ENCODE measurements at regions not wholly inside any gene's neighbourhood (a gene's known extent, or its start where the extent isn't known, plus 50 kb on each side); places are given as distances from the start of the nearest gene placed in this dataset.

GRCh38 chr12:126591533-126591932, 1526.3 kb downstream of the AACS start:
- no peak overlapping the region for H3K27ac Mint-ChIP-seq
- Histone ChIP-seq H3K4me1 (ENCODE audit: control insufficient read depth, insufficient read depth, low read length, poor library complexity, severe bottlenecking) (no peaks in the 10 kb centered on the region), H3K36me3 (ENCODE audit: control insufficient read depth, insufficient read depth, low read length) (no peaks in the 10 kb centered on the region), H3K4me3 (ENCODE audit: low read depth, low read length) (no peak overlapping the region), H3K9me3 (ENCODE audit: control insufficient read depth in 2 of 2, low read length in 2 of 2) (no peaks in the 10 kb centered on the region), H3K27ac (ENCODE audit: insufficient read depth, low read length, poor library complexity, severe bottlenecking) (no peak overlapping the region), H3K27me3 (ENCODE audit: control insufficient read depth, insufficient read depth, low read length) (no peaks in the 10 kb centered on the region)
- H3K4me1 Mint-ChIP-seq = peaks cover 0 to 10% (median 6%) of the 10 kb centered on the region in 4 donors
- peaks cover 0 to 8% (median 3%) of the 10 kb centered on the region in 7 donors for H3K9me3 Mint-ChIP-seq
- H3K4me3 Mint-ChIP-seq = no peak overlapping the region
- H3K27me3 Mint-ChIP-seq = no peaks in the 10 kb centered on the region
- no peaks in the 10 kb centered on the region for H3K36me3 Mint-ChIP-seq
- DNase-seq (no peak), ATAC-seq (ENCODE audit: low read depth in 2 of 2) (no peak)

DNA sequence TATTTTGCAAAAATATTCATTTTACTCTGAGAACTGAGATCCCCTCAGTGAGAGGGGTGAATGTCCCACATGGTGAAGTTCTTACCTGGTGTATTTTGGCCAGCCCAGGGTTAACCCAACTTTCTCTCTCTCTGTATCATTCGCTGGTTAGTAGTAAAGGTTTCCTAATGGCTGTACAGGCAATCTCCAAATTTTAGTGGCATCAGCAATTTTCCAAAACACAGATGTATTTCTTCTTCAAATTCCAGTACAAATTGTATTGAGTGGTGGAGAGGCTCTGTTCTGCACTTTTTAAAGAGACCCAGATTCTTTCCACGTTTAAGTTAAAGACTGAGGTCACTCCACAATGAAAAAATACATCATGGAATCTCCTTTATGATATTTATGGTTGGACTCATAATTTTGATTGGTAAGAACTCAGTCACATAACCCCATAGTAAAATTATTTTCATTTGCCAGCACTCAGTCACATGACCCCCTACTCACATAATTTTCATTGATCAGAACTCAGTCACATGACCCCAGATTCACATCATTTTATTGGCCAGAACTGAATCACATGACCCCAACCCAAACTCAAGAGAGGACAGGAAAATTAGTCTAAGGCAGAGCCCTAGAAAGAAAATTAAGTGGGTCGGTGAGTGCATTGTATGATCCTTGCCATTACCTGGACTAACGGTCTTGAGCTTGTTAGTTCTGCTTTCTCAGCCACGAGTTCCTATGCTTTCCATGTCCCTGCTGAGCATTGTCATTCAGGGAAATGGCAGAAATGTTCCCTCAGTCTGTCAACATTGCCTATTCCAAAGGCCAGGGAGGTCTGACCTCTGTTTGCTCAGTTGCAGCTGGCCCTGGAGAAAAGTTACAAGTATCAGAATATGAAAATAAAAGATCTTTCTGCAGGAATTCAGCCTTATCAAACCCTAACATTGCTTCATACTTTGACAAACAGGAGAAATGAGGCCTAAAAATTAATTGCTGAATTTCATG, 1536.2 kb downstream of the AACS start:
- Mint-ChIP-seq H3K27ac (no peak overlapping the region), H3K9me3 (peaks cover 0 to 5% (median 2%) of the 10 kb centered on the region in 7 donors), H3K4me3 (no peak overlapping the region), H3K27me3 (no peaks in the 10 kb centered on the region), H3K36me3 (no peaks in the 10 kb centered on the region), H3K4me1 (no peaks in the 10 kb centered on the region)
- Histone ChIP-seq H3K4me1 (ENCODE audit: control insufficient read depth, insufficient read depth, low read length, poor library complexity, severe bottlenecking) (no peaks in the 10 kb centered on the region), H3K9me3 (ENCODE audit: control insufficient read depth in 2 of 2, low read length in 2 of 2) (no peaks in the 10 kb centered on the region), H3K36me3 (ENCODE audit: control insufficient read depth, insufficient read depth, low read length) (no peaks in the 10 kb centered on the region), H3K27ac (ENCODE audit: insufficient read depth, low read length, poor library complexity, severe bottlenecking) (no peak overlapping the region), H3K4me3 (ENCODE audit: low read depth, low read length) (no peak overlapping the region), H3K27me3 (ENCODE audit: control insufficient read depth, insufficient read depth, low read length) (no peaks in the 10 kb centered on the region)
- ATAC-seq (ENCODE audit: low read depth in 2 of 2) (no peak), DNase-seq (no peak)

GRCh38 chr12:126602612-126603011, 1537.4 kb downstream of the AACS start:
- ATAC-seq (ENCODE audit: low read depth in 2 of 2) (no peak), DNase-seq (no peak)
- Mint-ChIP-seq H3K9me3 (peaks cover 0 to 5% (median 3%) of the 10 kb centered on the region in 7 donors), H3K27ac (no peak overlapping the region), H3K36me3 (no peaks in the 10 kb centered on the region), H3K4me3 (no peak overlapping the region), H3K4me1 (no peaks in the 10 kb centered on the region), H3K27me3 (no peaks in the 10 kb centered on the region)
- H3K27ac ChIP-seq (ENCODE audit: insufficient read depth, low read length, poor library complexity, severe bottlenecking) = no peak overlapping the region
- H3K27me3 ChIP-seq (ENCODE audit: control insufficient read depth, insufficient read depth, low read length) = no peaks in the 10 kb centered on the region
- no peaks in the 10 kb centered on the region for H3K4me1 ChIP-seq (ENCODE audit: control insufficient read depth, insufficient read depth, low read length, poor library complexity, severe bottlenecking)
- H3K4me3 ChIP-seq (ENCODE audit: low read depth, low read length) = no peak overlapping the region
- no peaks in the 10 kb centered on the region for H3K36me3 ChIP-seq (ENCODE audit: control insufficient read depth, insufficient read depth, low read length)
- no peaks in the 10 kb centered on the region for H3K9me3 ChIP-seq (ENCODE audit: control insufficient read depth in 2 of 2, low read length in 2 of 2)

- Mint-ChIP-seq H3K27ac (no peak overlapping the region), H3K27me3 (no peaks in the 10 kb centered on the region)
These were observed 1541.9 kb downstream of the AACS start for GRCh38 chr12:126607157-126607556.

GRCh38 chr12:126607867-126608266, 1542.6 kb downstream of the AACS start:
- H3K27me3 Mint-ChIP-seq = no peaks in the 10 kb centered on the region
- no peak overlapping the region for H3K27ac ChIP-seq (ENCODE audit: insufficient read depth, low read length, poor library complexity, severe bottlenecking)
- peaks cover 0 to 2% of the 10 kb centered on the region in 2 experiments for H3K9me3 ChIP-seq (ENCODE audit: control insufficient read depth in 2 of 2, low read length in 2 of 2)
- no peak for DNase-seq
- no peaks in the 10 kb centered on the region for H3K4me1 Mint-ChIP-seq
- peaks cover 0 to 20% (median 4%) of the 10 kb centered on the region in 7 donors for H3K9me3 Mint-ChIP-seq
- no peaks in the 10 kb centered on the region for H3K36me3 Mint-ChIP-seq
- no peak overlapping the region for H3K4me3 Mint-ChIP-seq
- H3K27ac Mint-ChIP-seq = no peak overlapping the region
- H3K4me3 ChIP-seq (ENCODE audit: low read depth, low read length) = no peak overlapping the region
- H3K36me3 ChIP-seq (ENCODE audit: control insufficient read depth, insufficient read depth, low read length) = no peaks in the 10 kb centered on the region
- no peak for ATAC-seq (ENCODE audit: low read depth in 2 of 2)
- H3K4me1 ChIP-seq (ENCODE audit: control insufficient read depth, insufficient read depth, low read length, poor library complexity, severe bottlenecking) = no peaks in the 10 kb centered on the region
- no peaks in the 10 kb centered on the region for H3K27me3 ChIP-seq (ENCODE audit: control insufficient read depth, insufficient read depth, low read length)

More at GRCh38 chr12:126607157-126607556, 1541.9 kb downstream of the AACS start:
- DNase-seq = no peak
- Mint-ChIP-seq H3K4me3 (no peak overlapping the region), H3K36me3 (no peaks in the 10 kb centered on the region), H3K4me1 (no peaks in the 10 kb centered on the region), H3K9me3 (peaks cover 0 to 15% (median 5%) of the 10 kb centered on the region in 7 donors)
- Histone ChIP-seq H3K36me3 (ENCODE audit: control insufficient read depth, insufficient read depth, low read length) (no peaks in the 10 kb centered on the region), H3K4me3 (ENCODE audit: low read depth, low read length) (no peak overlapping the region), H3K27me3 (ENCODE audit: control insufficient read depth, insufficient read depth, low read length) (no peaks in the 10 kb centered on the region), H3K27ac (ENCODE audit: insufficient read depth, low read length, poor library complexity, severe bottlenecking) (no peak overlapping the region), H3K9me3 (ENCODE audit: control insufficient read depth in 2 of 2, low read length in 2 of 2) (no peaks in the 10 kb centered on the region), H3K4me1 (ENCODE audit: control insufficient read depth, insufficient read depth, low read length, poor library complexity, severe bottlenecking) (no peaks in the 10 kb centered on the region)
- no peak for ATAC-seq (ENCODE audit: low read depth in 2 of 2)

DNA sequence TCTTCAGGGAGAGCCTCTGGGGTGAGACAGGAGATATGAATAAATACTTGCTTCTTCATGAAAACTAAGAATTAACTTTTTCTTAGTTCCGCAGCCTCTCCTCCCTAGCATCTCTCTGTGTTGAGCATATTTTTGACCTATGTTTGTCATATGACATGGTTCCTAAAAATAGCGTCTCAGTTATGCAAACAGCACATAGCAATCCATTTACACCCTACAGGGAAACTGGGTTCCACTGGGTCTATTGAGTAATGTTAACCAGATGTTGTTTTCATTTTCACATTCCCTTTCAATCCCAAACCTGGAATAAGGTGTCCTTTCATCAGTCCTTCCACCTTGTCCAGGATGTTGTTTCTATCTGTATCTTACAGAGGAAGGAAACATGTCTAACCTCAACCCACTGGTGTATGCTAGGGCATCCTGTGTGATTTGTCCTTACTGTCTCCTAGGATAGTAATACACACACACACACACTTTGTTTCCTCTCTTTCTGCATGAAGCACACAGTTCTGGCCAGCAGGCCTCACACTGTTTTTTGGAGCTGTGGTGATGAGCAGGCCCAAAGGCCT, 1543.5 kb downstream of the AACS start:
- H3K27me3 Mint-ChIP-seq = no peaks in the 10 kb centered on the region
- DNase-seq (no peak), ATAC-seq (ENCODE audit: low read depth in 2 of 2) (no peak)
- H3K4me1 Mint-ChIP-seq = no peaks in the 10 kb centered on the region
- H3K9me3 Mint-ChIP-seq = peaks cover 0 to 20% (median 6%) of the 10 kb centered on the region in 7 donors
- no peaks in the 10 kb centered on the region for H3K4me1 ChIP-seq (ENCODE audit: control insufficient read depth, insufficient read depth, low read length, poor library complexity, severe bottlenecking)
- H3K27me3 ChIP-seq (ENCODE audit: control insufficient read depth, insufficient read depth, low read length) = no peaks in the 10 kb centered on the region
- H3K36me3 ChIP-seq (ENCODE audit: control insufficient read depth, insufficient read depth, low read length) = no peaks in the 10 kb centered on the region
- H3K9me3 ChIP-seq (ENCODE audit: control insufficient read depth in 2 of 2, low read length in 2 of 2) = peaks cover 0 to 10% of the 10 kb centered on the region in 2 experiments
- no peak overlapping the region for H3K27ac Mint-ChIP-seq
- H3K36me3 Mint-ChIP-seq = no peaks in the 10 kb centered on the region
- no peak overlapping the region for H3K4me3 ChIP-seq (ENCODE audit: low read depth, low read length)
- H3K4me3 Mint-ChIP-seq = no peak overlapping the region
- H3K27ac ChIP-seq (ENCODE audit: insufficient read depth, low read length, poor library complexity, severe bottlenecking) = no peak overlapping the region

DNA sequence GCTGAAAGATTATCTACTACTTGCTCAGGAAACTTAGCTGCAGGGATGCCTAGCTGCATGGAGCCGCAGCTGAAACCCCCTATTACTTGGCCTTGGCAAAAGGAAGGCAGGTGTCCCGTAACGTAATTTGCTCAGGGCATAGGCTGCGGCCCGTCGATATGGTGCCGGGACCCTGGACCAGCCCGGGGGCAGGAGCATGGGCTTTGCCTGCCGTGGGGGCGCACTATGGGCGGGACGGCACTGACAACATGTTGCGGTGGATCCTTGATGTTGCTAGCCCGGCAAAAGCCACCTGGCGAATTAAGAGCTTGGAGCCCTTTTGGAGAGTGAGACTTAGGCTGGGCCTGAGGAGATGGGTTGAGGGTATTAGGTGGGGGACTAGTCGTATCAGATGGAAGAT, 1551.2 kb downstream of the AACS start:
- peaks cover 0 to 16% of the 10 kb centered on the region in 2 experiments for H3K9me3 ChIP-seq (ENCODE audit: control insufficient read depth in 2 of 2, low read length in 2 of 2)
- Mint-ChIP-seq H3K4me1 (no peaks in the 10 kb centered on the region), H3K27ac (no peak overlapping the region), H3K4me3 (no peak overlapping the region), H3K27me3 (no peaks in the 10 kb centered on the region), H3K9me3 (peaks cover 1 to 36% (median 7%) of the 10 kb centered on the region in 7 donors), H3K36me3 (no peaks in the 10 kb centered on the region)
- no peaks in the 10 kb centered on the region for H3K27me3 ChIP-seq (ENCODE audit: control insufficient read depth, insufficient read depth, low read length)
- no peaks in the 10 kb centered on the region for H3K4me1 ChIP-seq (ENCODE audit: control insufficient read depth, insufficient read depth, low read length, poor library complexity, severe bottlenecking)
- no peak overlapping the region for H3K27ac ChIP-seq (ENCODE audit: insufficient read depth, low read length, poor library complexity, severe bottlenecking)
- ATAC-seq (ENCODE audit: low read depth in 2 of 2) (no peak), DNase-seq (no peak)
- H3K36me3 ChIP-seq (ENCODE audit: control insufficient read depth, insufficient read depth, low read length) = no peaks in the 10 kb centered on the region
- no peak overlapping the region for H3K4me3 ChIP-seq (ENCODE audit: low read depth, low read length)
